A673 (cell line): ENCODE measurements at regions not wholly inside any gene's neighbourhood (a gene's known extent, or its start where the extent isn't known, plus 50 kb on each side); places are given as distances from the start of the nearest gene placed in this dataset.

Experiments
- BruUV-seq: library from RNA; stranded (reverse); fragments of 400-500 nt; replicated peaks from 2 replicates; lab custom pipeline; 2021; lab: Mats Ljungman, UMichigan
- CTCF ChIA-PET: fragments of 300-600 bp; sonication (Branson Sonifier 250); formaldehyde crosslinking; loops from one replicate; lab custom pipeline; 2022; ENCODE audit warnings: antibody characterized with exemption; lab: Charles Lee
- POLR2A ChIA-PET: fragments of 300-600 bp; sonication (Branson Sonifier 250); formaldehyde crosslinking; loops from one replicate; lab custom pipeline; 2022; ENCODE audit warnings: antibody characterized with exemption; ENCODE audit not compliant: low non-redundant PET; lab: Charles Lee
- DNase-seq: peaks from one replicate; pipeline ENCODE4 v3.0.0-alpha.2; 2015; ENCODE audit warnings: low spot score
- H3K27ac ChIP-seq: fragments of 200-600 bp; sonication (generic); 2 replicates; pipeline ENCODE4 v1.5.1; 2016; ENCODE audit warnings: mixed run types, low read depth, mild to moderate bottlenecking, mixed read lengths, antibody characterized with exemption, low read length; ENCODE audit not compliant: poor library complexity, severe bottlenecking
- H3K27me3 ChIP-seq: fragments of 200-600 bp; sonication (generic); replicated peaks from 2 replicates; pipeline ENCODE4 v1.6.1; 2017; ENCODE audit warnings: mixed run types, low read depth, mild to moderate bottlenecking, mixed read lengths, antibody characterized with exemption, low read length; ENCODE audit not compliant: insufficient read depth, poor library complexity
- H3K36me3 ChIP-seq: fragments of 200-600 bp; sonication (generic); 2 replicates; pipeline ENCODE4 v1.6.1; 2016; ENCODE audit warnings: mixed run types, mild to moderate bottlenecking, mixed read lengths, antibody characterized with exemption, low read length; ENCODE audit not compliant: insufficient read depth, poor library complexity, severe bottlenecking
- H3K4me1 ChIP-seq: fragments of 200-600 bp; sonication (generic); 2 replicates; pipeline ENCODE4 v1.6.1; 2017; ENCODE audit warnings: mixed run types, mild to moderate bottlenecking, mixed read lengths, antibody characterized with exemption, low read length; ENCODE audit not compliant: insufficient read depth, poor library complexity, severe bottlenecking
- H3K4me3 ChIP-seq: fragments of 200-600 bp; sonication (generic); 2 replicates; pipeline ENCODE4 v1.5.1; 2016; ENCODE audit warnings: low read depth, mixed run types, mild to moderate bottlenecking, mixed read lengths, low read length; ENCODE audit not compliant: poor library complexity, severe bottlenecking
- H3K9me3 ChIP-seq: fragments of 200-600 bp; sonication (generic); 2 replicates; pipeline ENCODE4 v1.6.1; 2016; ENCODE audit warnings: mixed run types, low read depth, mild to moderate bottlenecking, mixed read lengths, antibody characterized with exemption, low read length; ENCODE audit not compliant: poor library complexity, severe bottlenecking
- CTCF ChIP-seq: fragments of 300-800, 200-600 bp; sonication (generic); conservative IDR thresholded peaks from 2 replicates; pipeline ENCODE4 v1.5.1; 2017; ENCODE audit warnings: low read depth, mild to moderate bottlenecking, antibody characterized with exemption, low read length, moderate library complexity, mixed read lengths
- EZH2 ChIP-seq: fragments of 200-600 bp; sonication (generic); IDR thresholded peaks from 2 replicates; pipeline ENCODE4 v1.6.1; 2017; ENCODE audit warnings: borderline replicate concordance, low read depth, mild to moderate bottlenecking, mixed read lengths, antibody characterized with exemption, low read length; ENCODE audit not compliant: poor library complexity, severe bottlenecking
- intact Hi-C: fragments of 100-400 bp; cut with micrococcal nuclease; formaldehyde crosslinking; loops from one replicate; pipeline ENCODE4 v1.10.0; 2022; ENCODE audit not compliant: unreplicated experiment

GRCh38 chr5:159705948-159706347 is 210.3 kb upstream of the ADRA1B start:
- TF ChIP-seq EZH2 (no peak), CTCF (no peak)
- POLR2A ChIA-PET: interaction anchor here (0.6 kb wide), 1 partner anchor 663 kb away, joined by 5 read pairs; no protein-coding TSS in a partner anchor
- H3K4me1 ChIP-seq: no peaks in the 10 kb centered on the region
- no peak overlapping the region for H3K4me3 ChIP-seq
- no peaks in the 10 kb centered on the region for H3K27me3 ChIP-seq
- CTCF ChIA-PET: no interaction called here
- BruUV-seq: no TSS peak
- DNase-seq: no peak
- H3K27ac ChIP-seq: no peak overlapping the region
- intact Hi-C loops: no loop called here
- H3K9me3 ChIP-seq: no peaks in the 10 kb centered on the region
- H3K36me3 ChIP-seq: no peaks in the 10 kb centered on the region

DNA sequence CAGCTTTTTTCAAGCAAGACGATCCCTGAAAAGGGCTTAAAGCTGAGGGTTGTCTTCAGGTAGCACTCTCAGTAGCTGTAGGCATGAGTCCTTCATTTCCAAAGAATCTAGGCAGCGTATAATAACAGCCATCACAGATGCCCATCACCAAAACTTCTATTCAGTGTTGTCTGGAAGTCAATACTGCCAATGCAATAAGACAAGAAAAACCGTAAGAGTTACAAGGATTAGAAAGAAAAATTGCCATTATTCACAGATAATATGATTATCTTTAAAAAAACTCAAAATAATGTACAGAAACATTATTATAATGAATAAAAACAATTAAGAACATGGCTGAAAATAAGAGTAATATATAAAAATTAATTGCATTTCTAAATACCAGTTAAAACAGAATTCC is 208.2 kb upstream of the ADRA1B start:
- H3K4me3 ChIP-seq: no peak overlapping the region
- no peaks in the 10 kb centered on the region for H3K36me3 ChIP-seq
- BruUV-seq: no TSS peak
- peaks cover 2% of the 10 kb centered on the region for H3K27me3 ChIP-seq
- TF ChIP-seq EZH2: no peak
- TF ChIP-seq CTCF: no peak
- no peaks in the 10 kb centered on the region for H3K4me1 ChIP-seq
- no peaks in the 10 kb centered on the region for H3K9me3 ChIP-seq
- ChIA-PET CTCF (no interaction called here), POLR2A (no interaction called here)
- intact Hi-C loops: no loop called here
- H3K27ac ChIP-seq: no peak overlapping the region
- DNase-seq: no peak

DNA sequence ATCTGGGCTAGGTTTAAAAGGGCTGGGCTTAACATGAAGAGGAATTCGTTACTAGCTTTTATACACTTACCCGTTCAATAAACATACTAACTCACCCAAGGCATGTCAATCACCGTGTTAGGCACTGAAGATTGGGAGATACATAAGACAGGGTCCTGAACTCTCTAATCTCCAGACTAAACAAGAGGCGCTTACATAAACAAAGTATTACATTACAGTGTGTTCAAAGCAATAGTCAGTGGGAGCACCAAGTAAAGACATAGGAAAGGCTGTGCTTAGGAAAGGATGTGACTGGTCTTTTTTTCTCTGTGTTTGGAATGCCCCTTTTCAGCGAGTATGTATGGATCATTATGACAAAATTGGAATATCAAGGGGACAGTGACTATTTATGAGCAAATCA is 203.6 kb upstream of the ADRA1B start:
- TF ChIP-seq EZH2: no peak
- TF ChIP-seq CTCF: no peak
- ChIA-PET POLR2A (no interaction called here), CTCF (no interaction called here)
- H3K9me3 ChIP-seq: no peaks in the 10 kb centered on the region
- no peak for DNase-seq
- H3K4me3 ChIP-seq: no peak overlapping the region
- H3K27ac ChIP-seq: no peak overlapping the region
- peaks cover 11% of the 10 kb centered on the region for H3K27me3 ChIP-seq
- intact Hi-C loops: no loop called here
- H3K4me1 ChIP-seq: no peaks in the 10 kb centered on the region
- BruUV-seq: no TSS peak
- no peaks in the 10 kb centered on the region for H3K36me3 ChIP-seq
